Spleen (tissue), 7 donors: ENCODE measurements at regions not wholly inside any gene's neighbourhood (a gene's known extent, or its start where the extent isn't known, plus 50 kb on each side); places are given as distances from the start of the nearest gene placed in this dataset.

Experiments
- POLR2A ChIP-seq, 3 donors: fragments of 450-650 bp; IDR thresholded peaks; one replicate each; pipeline ENCODE4 v1.5.1; 2017; ENCODE audit warnings: antibody characterized with exemption in 3 of 3, mild to moderate bottlenecking in 1 of 3
- TF ChIP-seq, protein P1 (sequence below), 11 experiments: fragments of 200-600 bp in 7 of 11; fragments of 450-650 bp in 4 of 11; sonication (generic) in 4 of 11; IDR thresholded peaks in 8 of 11; conservative IDR thresholded peaks in 3 of 11; 1 replicate in 7 of 11; 2 replicates in 4 of 11; pipeline versions ENCODE4 v1.4.0 to v1.8.0; 2016 to 2021; ENCODE audit warnings: antibody characterized with exemption in 11 of 11, inconsistent platforms in 4 of 11, mild to moderate bottlenecking in 1 of 11
- donor health status: DM: no; HTN: no; CAD: no; lungs with moderate emphysema.
- donor health status: DM: no; HTN: no; CAD: no.
- donor health status: DM: no; HTN: no; CAD: no.

GRCh38 chr7:159213253-159213652 lies 68.6 kb upstream of the VIPR2 start:
- TF ChIP-seq, protein P1, sequence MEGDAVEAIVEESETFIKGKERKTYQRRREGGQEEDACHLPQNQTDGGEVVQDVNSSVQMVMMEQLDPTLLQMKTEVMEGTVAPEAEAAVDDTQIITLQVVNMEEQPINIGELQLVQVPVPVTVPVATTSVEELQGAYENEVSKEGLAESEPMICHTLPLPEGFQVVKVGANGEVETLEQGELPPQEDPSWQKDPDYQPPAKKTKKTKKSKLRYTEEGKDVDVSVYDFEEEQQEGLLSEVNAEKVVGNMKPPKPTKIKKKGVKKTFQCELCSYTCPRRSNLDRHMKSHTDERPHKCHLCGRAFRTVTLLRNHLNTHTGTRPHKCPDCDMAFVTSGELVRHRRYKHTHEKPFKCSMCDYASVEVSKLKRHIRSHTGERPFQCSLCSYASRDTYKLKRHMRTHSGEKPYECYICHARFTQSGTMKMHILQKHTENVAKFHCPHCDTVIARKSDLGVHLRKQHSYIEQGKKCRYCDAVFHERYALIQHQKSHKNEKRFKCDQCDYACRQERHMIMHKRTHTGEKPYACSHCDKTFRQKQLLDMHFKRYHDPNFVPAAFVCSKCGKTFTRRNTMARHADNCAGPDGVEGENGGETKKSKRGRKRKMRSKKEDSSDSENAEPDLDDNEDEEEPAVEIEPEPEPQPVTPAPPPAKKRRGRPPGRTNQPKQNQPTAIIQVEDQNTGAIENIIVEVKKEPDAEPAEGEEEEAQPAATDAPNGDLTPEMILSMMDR (IDR thresholded peaks at IDR 0.05 in 8 of 11, conservative IDR thresholded peaks at IDR 0.05 in 3 of 11): no peak
- TF ChIP-seq POLR2A (IDR thresholded peaks at IDR 0.05): no peak
